NCI-H446 treated with DMSO at 0.1 percent for 48 hours (cell line): ENCODE measurements at regions not wholly inside any gene's neighbourhood (a gene's known extent, or its start where the extent isn't known, plus 50 kb on each side); places are given as distances from the start of the nearest gene placed in this dataset.
"Not testable (repeated sequence)": the region's sequence is repeated elsewhere in the genome, so short reads cannot be mapped to it uniquely, and the experiment has no call there.

ENCODE experiments used
- DNase-seq: peaks from one replicate; lab custom pipeline; 2025; lab: John Stamatoyannopoulos, UW

GRCh38 chr2:7146151-7146550, 228.9 kb downstream of the RNF144A start:
- no peak for DNase-seq

- no peak for DNase-seq
Observed at GRCh38 chr2:7154656-7155055, 237.4 kb downstream of the RNF144A start.

- no peak for DNase-seq
Observed at GRCh38 chr2:7161501-7161900, 244.3 kb downstream of the RNF144A start.

GRCh38 chr2:7165736-7166135, 248.5 kb downstream of the RNF144A start:
- no peak for DNase-seq

GRCh38 chr2:7167801-7168411, 250.7 kb downstream of the RNF144A start:
- no peak for DNase-seq

GRCh38 chr2:7169593-7169992, 252.4 kb downstream of the RNF144A start:
- DNase-seq: no peak

- not testable (repeated sequence) for DNase-seq
Observed at GRCh38 chr2:7178996-7179395, 261.8 kb downstream of the RNF144A start.

GRCh38 chr2:7180638-7181370, 263.6 kb downstream of the RNF144A start:
- DNase-seq: no peak

- no peak for DNase-seq
Observed at GRCh38 chr2:7182525-7182924, 265.3 kb downstream of the RNF144A start.

- DNase-seq: no peak
Observed at GRCh38 chr2:7189106-7189505, 271.9 kb downstream of the RNF144A start.

GRCh38 chr2:7190587-7191324, 273.5 kb downstream of the RNF144A start:
- no peak for DNase-seq

- peak; percentile 17 for DNase-seq
Observed at GRCh38 chr2:7191932-7192331, 274.7 kb downstream of the RNF144A start.

- no peak for DNase-seq
Observed at GRCh38 chr2:7193457-7193856, 276.2 kb downstream of the RNF144A start.

GRCh38 chr2:7194950-7195349, 277.7 kb downstream of the RNF144A start:
- DNase-seq: no peak

- no peak for DNase-seq
Observed at GRCh38 chr2:7196883-7197282, 279.7 kb downstream of the RNF144A start.

- no peak for DNase-seq
Observed at GRCh38 chr2:7201851-7202250, 284.6 kb downstream of the RNF144A start.

- DNase-seq: peak; percentile 79
Observed at GRCh38 chr2:7203056-7203467, 285.9 kb downstream of the RNF144A start.

- DNase-seq: no peak
Observed at GRCh38 chr2:7205151-7205830, 288.1 kb downstream of the RNF144A start.

- no peak for DNase-seq
Observed at GRCh38 chr2:7206111-7206810, 289.0 kb downstream of the RNF144A start.

- no peak for DNase-seq
Observed at GRCh38 chr2:7207631-7208030, 290.4 kb downstream of the RNF144A start.

GRCh38 chr2:7209757-7210555, 292.7 kb downstream of the RNF144A start:
- DNase-seq: peak; percentile 74
